ENCODE measurements at regions not wholly inside any gene's neighbourhood (a gene's known extent, or its start where the extent isn't known, plus 50 kb on each side); places are given as distances from the start of the nearest gene placed in this dataset.
"Not testable (repeated sequence)": the region's sequence is repeated elsewhere in the genome, so short reads cannot be mapped to it uniquely, and the experiment has no call there.

- ATAC-seq: no peak
These were observed 571.3 kb downstream of the GABRG2 start for GRCh38 chr5:162638849-162639248.

DNA sequence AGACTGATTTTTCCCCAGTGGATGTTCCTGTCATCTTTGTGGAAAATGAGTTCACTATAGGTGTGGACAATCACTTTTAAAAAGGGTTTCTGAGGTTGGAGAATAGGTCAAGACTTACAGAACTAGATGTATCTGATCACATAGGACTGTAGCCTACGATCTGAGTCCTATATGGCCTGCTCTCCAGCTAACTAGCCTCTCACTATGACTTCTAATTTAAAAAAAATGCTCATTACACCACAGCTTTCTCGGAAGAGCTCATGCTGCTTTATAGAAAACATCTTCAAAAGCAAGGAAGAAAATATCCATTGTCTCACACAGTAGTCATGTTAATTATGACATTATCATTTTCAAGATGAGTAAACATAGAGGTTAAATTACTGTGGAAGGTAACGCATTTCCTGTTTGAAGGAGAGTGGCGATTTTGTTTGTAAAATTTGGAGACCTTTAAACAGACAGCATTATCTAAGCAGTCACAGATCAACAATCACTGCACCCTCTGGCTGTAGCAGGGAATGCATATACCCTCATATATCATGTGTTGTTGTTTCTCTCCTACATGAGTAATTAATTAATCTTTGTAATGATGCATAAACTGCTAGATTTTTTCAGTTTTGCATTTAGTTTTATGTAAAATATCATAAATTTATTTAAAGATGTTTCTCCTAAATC, 573.7 kb downstream of the GABRG2 start:
- no peak for ATAC-seq

DNA sequence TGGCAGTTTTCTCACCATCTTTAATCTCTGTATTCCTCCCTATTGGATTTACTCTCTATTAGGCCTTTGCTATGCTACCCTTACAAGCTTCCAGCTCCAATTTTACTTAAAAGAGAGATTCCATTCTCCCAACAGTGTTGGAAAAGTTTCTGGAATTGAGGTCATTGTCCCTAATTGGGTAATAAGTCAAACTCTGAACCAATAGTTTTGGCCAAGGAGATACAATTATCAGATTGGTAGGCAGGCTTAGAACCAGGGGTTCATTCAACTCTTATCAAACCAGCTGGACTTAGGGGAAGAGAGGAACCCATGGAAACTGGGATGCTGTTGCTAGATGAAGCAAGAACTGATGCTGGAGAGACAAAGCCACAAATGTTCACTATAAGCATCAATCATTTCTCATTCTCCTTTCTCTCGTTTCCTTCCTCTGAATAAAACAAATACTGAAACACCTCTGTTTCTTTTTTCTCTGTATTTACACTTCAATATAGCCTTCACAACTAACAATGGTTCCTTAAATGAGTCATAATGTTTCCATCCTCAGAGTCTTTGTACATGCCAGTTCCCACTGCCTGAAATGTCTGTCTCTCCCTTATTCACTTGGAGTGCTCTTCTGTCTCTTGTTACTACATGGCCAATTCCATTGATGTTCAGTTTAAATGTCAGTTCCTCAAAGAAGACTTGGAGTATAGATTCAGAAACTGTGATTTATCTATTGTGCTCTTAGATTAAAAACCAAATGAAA, 587.3 kb downstream of the GABRG2 start:
- no peak for ATAC-seq

- ATAC-seq: no peak
These were observed 589.5 kb downstream of the GABRG2 start for GRCh38 chr5:162657076-162657475.

- no peak for ATAC-seq
These were observed 597.3 kb downstream of the GABRG2 start for GRCh38 chr5:162664846-162665245.

DNA sequence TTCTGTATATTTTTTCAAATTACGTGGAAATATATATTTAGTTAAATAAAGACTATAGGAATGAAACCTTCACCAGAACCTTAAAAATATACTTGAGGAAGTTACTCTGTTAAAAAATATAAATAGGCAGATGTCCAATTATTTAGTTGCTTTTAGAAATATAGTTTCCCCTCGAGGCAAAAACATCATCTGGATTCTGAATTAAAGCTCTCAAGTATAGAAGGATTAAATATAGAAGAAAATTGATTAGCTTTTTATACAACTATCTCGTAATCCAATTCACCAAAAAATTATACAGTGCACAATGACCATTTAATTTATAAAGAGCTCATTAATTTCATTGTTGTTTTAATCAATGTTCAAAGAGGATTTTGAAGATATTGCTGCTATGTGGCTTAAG, 601.4 kb downstream of the GABRG2 start:
- ATAC-seq: no peak

- no peak for ATAC-seq
These were observed 604.5 kb downstream of the GABRG2 start for GRCh38 chr5:162672061-162672460.

GRCh38 chr5:162683284-162683683, 615.7 kb downstream of the GABRG2 start:
- ATAC-seq: no peak

GRCh38 chr5:162684145-162684544, 616.6 kb downstream of the GABRG2 start:
- no peak for ATAC-seq

DNA sequence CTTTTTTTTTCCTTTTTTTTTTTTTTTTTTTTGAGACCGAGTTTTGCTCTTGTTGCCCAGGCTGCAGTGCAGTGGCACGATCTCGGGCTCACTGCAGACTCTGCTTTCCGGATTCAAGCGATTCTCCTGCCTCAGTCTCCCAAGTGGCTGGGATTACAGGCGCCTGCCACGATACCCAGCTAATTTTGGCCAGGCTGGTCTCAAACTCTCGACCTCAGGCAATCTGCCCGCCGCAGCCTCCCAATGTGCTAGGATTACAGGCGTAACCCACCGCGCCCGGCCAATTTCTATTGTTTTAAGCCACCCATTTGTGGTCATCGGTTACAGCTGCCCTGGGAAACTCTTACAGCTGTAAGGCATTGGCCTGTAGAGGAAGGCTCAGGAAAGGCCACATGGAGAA, 617.7 kb downstream of the GABRG2 start:
- ATAC-seq: no peak

- ATAC-seq: not testable (repeated sequence)
These were observed 628.7 kb downstream of the GABRG2 start for GRCh38 chr5:162696272-162696671.

GRCh38 chr5:162699361-162699760, 631.8 kb downstream of the GABRG2 start:
- ATAC-seq: no peak

DNA sequence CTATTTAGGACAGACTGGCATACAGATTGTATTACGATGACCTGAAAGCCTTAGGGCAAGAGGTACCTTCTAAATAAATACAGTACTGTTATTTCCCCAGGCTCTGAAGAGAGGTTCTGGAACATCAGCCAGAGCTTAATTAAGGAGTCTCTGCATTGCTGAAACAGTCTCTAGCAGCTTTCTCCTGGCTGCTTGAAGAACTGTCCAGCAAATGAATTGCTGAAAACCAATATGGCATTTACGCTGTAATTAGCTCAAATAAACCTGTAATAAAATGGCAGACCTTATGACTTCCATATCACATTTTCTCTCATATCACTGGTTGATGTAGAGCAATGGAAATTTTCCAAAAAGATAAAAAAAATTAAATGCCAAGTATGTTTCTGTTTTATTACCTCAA, 636.3 kb downstream of the GABRG2 start:
- no peak for ATAC-seq

DNA sequence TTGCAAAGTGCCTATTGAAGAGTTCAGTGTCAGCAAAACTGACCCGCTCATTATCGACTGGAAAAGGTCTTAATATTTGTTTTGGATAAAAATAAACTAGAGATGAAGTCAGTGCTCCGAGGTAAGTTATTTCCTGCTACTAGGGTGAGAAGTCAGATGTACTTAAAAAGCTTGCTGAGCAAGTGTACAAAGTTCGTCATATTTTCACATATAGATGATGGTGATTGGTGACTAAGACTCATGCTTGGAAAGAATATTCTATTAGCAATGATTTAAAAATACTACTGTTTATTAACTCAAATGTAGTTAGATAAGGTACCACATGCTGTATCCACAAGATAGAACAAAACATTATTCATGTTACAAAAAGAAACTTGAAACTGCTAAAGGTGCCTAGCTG, 643.7 kb downstream of the GABRG2 start:
- ATAC-seq: no peak

DNA sequence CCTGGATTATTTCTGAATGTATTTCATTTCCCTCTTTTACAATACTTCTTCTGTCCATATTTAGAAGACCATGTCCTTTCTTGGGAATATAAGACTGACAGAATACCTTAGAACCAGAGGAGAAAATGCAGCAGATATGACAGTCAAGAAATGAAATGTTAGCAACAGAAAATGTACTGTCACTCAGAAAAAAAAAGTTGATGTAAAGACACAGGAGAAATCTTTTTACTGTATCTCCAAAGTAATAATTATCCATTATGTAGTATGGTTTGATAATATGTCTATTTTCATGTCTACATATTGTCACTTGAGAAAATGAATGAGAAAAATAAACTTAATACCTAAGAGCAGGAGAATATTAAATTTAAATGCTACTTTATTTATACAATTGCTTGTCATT, 652.1 kb downstream of the GABRG2 start:
- ATAC-seq: no peak

DNA sequence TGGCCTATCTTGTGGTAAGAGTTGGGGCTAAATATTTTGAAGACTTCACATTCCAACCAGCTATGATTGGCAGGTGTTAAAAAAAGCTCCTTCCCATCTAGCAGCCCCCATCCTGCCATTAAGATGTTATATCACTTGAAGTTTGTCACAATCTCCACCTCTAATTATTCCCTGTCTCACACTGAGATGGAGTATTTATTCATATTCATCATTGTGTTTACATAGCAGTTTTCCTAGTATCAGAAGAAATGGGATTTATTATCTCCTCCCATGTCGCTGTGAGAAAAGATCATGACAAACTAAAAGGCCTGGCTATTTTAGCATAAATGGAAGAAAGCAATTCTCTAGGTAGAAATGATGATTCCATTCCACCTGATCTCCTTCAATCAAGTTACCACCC, 653.6 kb downstream of the GABRG2 start:
- no peak for ATAC-seq

DNA sequence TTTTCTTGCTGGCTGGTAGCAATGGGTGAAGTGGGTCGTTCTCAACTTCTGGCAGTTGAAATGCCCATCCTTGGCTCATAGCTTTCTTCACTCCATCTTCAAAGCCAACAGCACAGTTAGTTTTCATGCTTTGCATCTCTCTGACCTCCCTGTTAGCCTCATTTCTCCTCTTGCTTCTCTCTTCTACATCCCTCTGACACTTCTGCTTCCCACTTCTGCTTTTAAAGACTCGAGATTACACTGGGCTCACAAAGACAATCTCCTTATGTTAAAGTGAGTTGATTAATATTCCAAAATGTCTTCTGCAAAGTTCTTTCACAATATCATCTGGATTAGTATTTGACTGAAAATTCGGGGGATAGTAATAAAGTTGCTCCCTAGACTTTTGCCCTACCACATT, 684.8 kb upstream of the CCNG1 start:
- no peak for ATAC-seq

GRCh38 chr5:162762119-162762518, 675.3 kb upstream of the CCNG1 start:
- no peak for ATAC-seq

- ATAC-seq: no peak
These were observed 668.4 kb upstream of the CCNG1 start for GRCh38 chr5:162769019-162769418.

DNA sequence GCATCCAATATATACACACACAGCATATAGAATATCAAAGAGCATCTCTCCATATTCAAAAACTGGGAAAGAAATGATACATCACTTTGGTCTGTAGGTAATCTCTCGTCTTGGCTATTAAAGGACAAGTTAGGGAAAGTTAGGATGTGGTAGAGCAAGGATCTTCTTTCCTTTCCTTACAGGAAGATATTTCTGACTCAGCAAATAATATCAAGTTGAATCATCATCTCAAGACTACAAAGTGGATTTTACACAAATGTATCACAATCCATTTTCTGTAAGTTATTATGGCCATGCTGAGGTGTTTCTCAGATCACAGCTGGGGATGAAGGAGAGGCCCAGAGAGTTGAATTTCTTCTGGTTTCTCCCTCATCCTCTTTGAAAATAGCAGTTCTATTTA, 651.7 kb upstream of the CCNG1 start:
- ATAC-seq: no peak

- ATAC-seq: no peak
These were observed 651.2 kb upstream of the CCNG1 start for GRCh38 chr5:162786234-162786633.

DNA sequence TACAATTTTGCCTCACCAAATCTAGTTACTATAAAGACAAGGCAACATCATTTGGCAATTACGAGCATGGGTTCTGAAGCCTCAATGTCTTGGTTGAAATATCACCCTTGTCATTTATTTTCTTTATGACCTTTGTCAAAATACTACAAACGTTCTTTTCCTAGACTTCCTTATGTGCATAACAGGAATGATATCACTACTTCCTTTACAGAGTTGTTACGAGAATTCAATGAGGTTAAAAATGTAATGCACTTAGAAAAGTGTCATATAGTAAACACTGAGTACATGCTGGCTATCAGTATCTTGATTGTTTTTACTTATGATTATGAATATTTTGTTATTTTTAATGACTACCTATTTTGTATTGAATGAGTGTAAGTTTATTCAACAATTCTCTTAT, 640.9 kb upstream of the CCNG1 start:
- no peak for ATAC-seq

GRCh38 chr5:162800301-162800700, 637.1 kb upstream of the CCNG1 start:
- ATAC-seq: no peak

- no peak for ATAC-seq
These were observed 636.2 kb upstream of the CCNG1 start for GRCh38 chr5:162801235-162801634.

DNA sequence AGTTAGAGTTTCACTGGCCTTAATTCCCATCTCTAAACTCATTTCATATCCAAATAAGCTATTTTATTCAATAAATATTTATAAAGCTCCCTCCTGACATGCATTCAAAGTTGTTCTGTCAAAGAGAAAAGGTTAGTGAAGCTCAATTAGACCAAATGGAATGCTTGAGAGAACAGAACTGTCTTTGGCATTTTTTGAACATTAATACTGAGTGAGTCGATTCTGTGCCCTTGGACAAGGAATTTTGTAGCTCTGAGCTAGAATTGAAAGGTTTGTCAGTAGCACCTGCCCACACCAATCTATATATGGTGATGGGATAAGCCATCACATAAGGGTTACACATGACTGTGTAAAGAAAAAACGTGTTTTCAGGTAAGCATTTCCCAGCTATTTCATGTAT, 631.2 kb upstream of the CCNG1 start:
- no peak for ATAC-seq
